ENCODE measurements at regions not wholly inside any gene's neighbourhood (a gene's known extent, or its start where the extent isn't known, plus 50 kb on each side); places are given as distances from the start of the nearest gene placed in this dataset.

GRCh38 chr9:115675834-115676233 lies 477.8 kb upstream of the PAPPA start:
- POLR2A ChIA-PET: no interaction called here
- peaks cover 19% of the 10 kb centered on the region for H3K36me3 Mint-ChIP-seq
- TF ChIP-seq, protein P1, sequence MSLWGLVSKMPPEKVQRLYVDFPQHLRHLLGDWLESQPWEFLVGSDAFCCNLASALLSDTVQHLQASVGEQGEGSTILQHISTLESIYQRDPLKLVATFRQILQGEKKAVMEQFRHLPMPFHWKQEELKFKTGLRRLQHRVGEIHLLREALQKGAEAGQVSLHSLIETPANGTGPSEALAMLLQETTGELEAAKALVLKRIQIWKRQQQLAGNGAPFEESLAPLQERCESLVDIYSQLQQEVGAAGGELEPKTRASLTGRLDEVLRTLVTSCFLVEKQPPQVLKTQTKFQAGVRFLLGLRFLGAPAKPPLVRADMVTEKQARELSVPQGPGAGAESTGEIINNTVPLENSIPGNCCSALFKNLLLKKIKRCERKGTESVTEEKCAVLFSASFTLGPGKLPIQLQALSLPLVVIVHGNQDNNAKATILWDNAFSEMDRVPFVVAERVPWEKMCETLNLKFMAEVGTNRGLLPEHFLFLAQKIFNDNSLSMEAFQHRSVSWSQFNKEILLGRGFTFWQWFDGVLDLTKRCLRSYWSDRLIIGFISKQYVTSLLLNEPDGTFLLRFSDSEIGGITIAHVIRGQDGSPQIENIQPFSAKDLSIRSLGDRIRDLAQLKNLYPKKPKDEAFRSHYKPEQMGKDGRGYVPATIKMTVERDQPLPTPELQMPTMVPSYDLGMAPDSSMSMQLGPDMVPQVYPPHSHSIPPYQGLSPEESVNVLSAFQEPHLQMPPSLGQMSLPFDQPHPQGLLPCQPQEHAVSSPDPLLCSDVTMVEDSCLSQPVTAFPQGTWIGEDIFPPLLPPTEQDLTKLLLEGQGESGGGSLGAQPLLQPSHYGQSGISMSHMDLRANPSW (CRISPR knock-in tag; conservative IDR thresholded peaks at IDR 0.05; ENCODE audit: low read depth): no peak
- TF ChIP-seq TP53 (CRISPR knock-in tag; IDR thresholded peaks at IDR 0.05) (no peak), NFYB (CRISPR knock-in tag; conservative IDR thresholded peaks at IDR 0.05; ENCODE audit: low read depth) (no peak), SP1 (CRISPR knock-in tag; conservative IDR thresholded peaks at IDR 0.05) (no peak), CREB1 (CRISPR knock-in tag; IDR thresholded peaks at IDR 0.05) (no peak), ZBTB21 (CRISPR knock-in tag; IDR thresholded peaks at IDR 0.05; ENCODE audit: borderline replicate concordance) (no peak), JUN (CRISPR knock-in tag; IDR thresholded peaks at IDR 0.05) (no peak), ZNF416 (CRISPR knock-in tag; IDR thresholded peaks at IDR 0.05) (no peak)
- TF ChIP-seq, protein P2, sequence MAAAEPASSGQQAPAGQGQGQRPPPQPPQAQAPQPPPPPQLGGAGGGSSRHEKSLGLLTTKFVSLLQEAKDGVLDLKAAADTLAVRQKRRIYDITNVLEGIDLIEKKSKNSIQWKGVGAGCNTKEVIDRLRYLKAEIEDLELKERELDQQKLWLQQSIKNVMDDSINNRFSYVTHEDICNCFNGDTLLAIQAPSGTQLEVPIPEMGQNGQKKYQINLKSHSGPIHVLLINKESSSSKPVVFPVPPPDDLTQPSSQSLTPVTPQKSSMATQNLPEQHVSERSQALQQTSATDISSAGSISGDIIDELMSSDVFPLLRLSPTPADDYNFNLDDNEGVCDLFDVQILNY (CRISPR knock-in tag; IDR thresholded peaks at IDR 0.05): no peak

GRCh38 chr9:115680231-115680630 lies 473.4 kb upstream of the PAPPA start:
- CTCF ChIA-PET: no interaction called here
- no peak for ATAC-seq
- H3K4me3 Mint-ChIP-seq: no peak overlapping the region

More at GRCh38 chr9:115675834-115676233, 477.8 kb upstream of the PAPPA start:
- H3K9me3 Mint-ChIP-seq: peaks cover 31% of the 10 kb centered on the region
- no peak for ATAC-seq
- CTCF ChIA-PET: no interaction called here
- no peak overlapping the region for H3K4me3 Mint-ChIP-seq
- peaks cover 15% of the 10 kb centered on the region for H3K4me1 Mint-ChIP-seq
- H3K27me3 Mint-ChIP-seq (ENCODE audit: low read depth): no peaks in the 10 kb centered on the region
- DNase-seq (ENCODE audit: low spot score): no peak
- H3K27ac Mint-ChIP-seq: no peak overlapping the region

More at GRCh38 chr9:115680231-115680630, 473.4 kb upstream of the PAPPA start:
- no peak for DNase-seq (ENCODE audit: low spot score)
- Mint-ChIP-seq H3K27ac (no peak overlapping the region), H3K9me3 (peaks cover 38% of the 10 kb centered on the region), H3K27me3 (ENCODE audit: low read depth) (no peaks in the 10 kb centered on the region), H3K36me3 (peaks cover 19% of the 10 kb centered on the region), H3K4me1 (peaks cover 12% of the 10 kb centered on the region)
- POLR2A ChIA-PET: no interaction called here
- TF ChIP-seq ZNF232 (CRISPR knock-in tag; IDR thresholded peaks at IDR 0.05): no peak
- no peak for TF ChIP-seq MYBL2 (CRISPR knock-in tag; IDR thresholded peaks at IDR 0.05)
- TF ChIP-seq AR (CRISPR knock-in tag; IDR thresholded peaks at IDR 0.05): no peak
- no peak for TF ChIP-seq HMGXB4 (CRISPR knock-in tag; IDR thresholded peaks at IDR 0.05)
- TF ChIP-seq, protein P3, sequence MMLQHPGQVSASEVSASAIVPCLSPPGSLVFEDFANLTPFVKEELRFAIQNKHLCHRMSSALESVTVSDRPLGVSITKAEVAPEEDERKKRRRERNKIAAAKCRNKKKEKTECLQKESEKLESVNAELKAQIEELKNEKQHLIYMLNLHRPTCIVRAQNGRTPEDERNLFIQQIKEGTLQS (CRISPR knock-in tag; conservative IDR thresholded peaks at IDR 0.05): no peak
- TF ChIP-seq ZNF219 (CRISPR knock-in tag; IDR thresholded peaks at IDR 0.05; ENCODE audit: borderline replicate concordance): no peak
- TF ChIP-seq, protein P4, sequence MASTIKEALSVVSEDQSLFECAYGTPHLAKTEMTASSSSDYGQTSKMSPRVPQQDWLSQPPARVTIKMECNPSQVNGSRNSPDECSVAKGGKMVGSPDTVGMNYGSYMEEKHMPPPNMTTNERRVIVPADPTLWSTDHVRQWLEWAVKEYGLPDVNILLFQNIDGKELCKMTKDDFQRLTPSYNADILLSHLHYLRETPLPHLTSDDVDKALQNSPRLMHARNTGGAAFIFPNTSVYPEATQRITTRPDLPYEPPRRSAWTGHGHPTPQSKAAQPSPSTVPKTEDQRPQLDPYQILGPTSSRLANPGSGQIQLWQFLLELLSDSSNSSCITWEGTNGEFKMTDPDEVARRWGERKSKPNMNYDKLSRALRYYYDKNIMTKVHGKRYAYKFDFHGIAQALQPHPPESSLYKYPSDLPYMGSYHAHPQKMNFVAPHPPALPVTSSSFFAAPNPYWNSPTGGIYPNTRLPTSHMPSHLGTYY (CRISPR knock-in tag; IDR thresholded peaks at IDR 0.05): no peak
